Astrocyte (in vitro differentiated cells and primary cell): ENCODE measurements at regions not wholly inside any gene's neighbourhood (a gene's known extent, or its start where the extent isn't known, plus 50 kb on each side); places are given as distances from the start of the nearest gene placed in this dataset.

ENCODE experiments used
- DNase-seq: peaks from one replicate; pipeline ENCODE4 v3.0.0-alpha.2; 2010; ENCODE audit warnings: low read depth
- FAIRE-seq: peaks from 2 replicates; lab custom pipeline; 2011; peaks lifted over from hg19 to GRCh38; lab: Jason Lieb, UNC
- H2AFZ ChIP-seq: 2 replicates; pipeline ENCODE4 v1.6.0; 2012; ENCODE audit warnings: low read depth, low read length, inconsistent platforms
- H3K27ac ChIP-seq: 2 replicates; pipeline ENCODE4 v1.5.1; 2011; ENCODE audit warnings: low read depth, low read length, inconsistent platforms
- H3K27me3 ChIP-seq: 2 replicates; pipeline ENCODE4 v1.6.0; 2011; ENCODE audit warnings: low read length, inconsistent platforms; ENCODE audit not compliant: insufficient read depth
- H3K36me3 ChIP-seq: 2 replicates; pipeline ENCODE4 v1.5.1; 2011; ENCODE audit warnings: low read length, inconsistent platforms; ENCODE audit not compliant: insufficient read depth
- H3K4me1 ChIP-seq: 2 replicates; pipeline ENCODE4 v1.5.1; 2011; ENCODE audit warnings: low read length, inconsistent platforms; ENCODE audit not compliant: insufficient read depth
- H3K4me2 ChIP-seq: 2 replicates; pipeline ENCODE4 v1.6.0; 2012; ENCODE audit warnings: low read length, inconsistent platforms
- H3K4me3 ChIP-seq: 2 replicates; pipeline ENCODE4 v1.5.1; 2011; ENCODE audit warnings: low read depth, mild to moderate bottlenecking, low read length, inconsistent platforms; ENCODE audit not compliant: insufficient read depth
- H3K79me2 ChIP-seq: 2 replicates; pipeline ENCODE4 v1.6.0; 2012; ENCODE audit warnings: mild to moderate bottlenecking, low read length, inconsistent platforms; ENCODE audit not compliant: insufficient read depth
- H3K9ac ChIP-seq: 2 replicates; pipeline ENCODE4 v1.6.0; 2012; ENCODE audit warnings: mild to moderate bottlenecking, low read length, inconsistent platforms
- H3K9me3 ChIP-seq: 2 replicates; pipeline ENCODE4 v1.5.1; 2012; ENCODE audit warnings: low read depth, mild to moderate bottlenecking, low read length, inconsistent platforms; ENCODE audit not compliant: insufficient read depth
- H4K20me1 ChIP-seq: 2 replicates; pipeline ENCODE4 v1.6.0; 2012; ENCODE audit warnings: low read length, inconsistent platforms; ENCODE audit not compliant: insufficient read depth
- H3K27ac Mint-ChIP-seq: one replicate; pipeline ENCODE4 v1.8.0; 2021; ENCODE audit warnings: mild to moderate bottlenecking, mixed read lengths; ENCODE audit not compliant: unreplicated experiment
- H3K27me3 Mint-ChIP-seq: one replicate; pipeline ENCODE4 v1.8.0; 2021; ENCODE audit warnings: low read depth, mixed read lengths; ENCODE audit not compliant: unreplicated experiment
- H3K36me3 Mint-ChIP-seq: one replicate; pipeline ENCODE4 v1.8.0; 2021; ENCODE audit warnings: low read depth, mixed read lengths; ENCODE audit not compliant: unreplicated experiment
- H3K4me1 Mint-ChIP-seq: one replicate; pipeline ENCODE4 v1.8.0; 2021; ENCODE audit warnings: low read depth, mixed read lengths; ENCODE audit not compliant: unreplicated experiment
- H3K4me3 Mint-ChIP-seq: one replicate; pipeline ENCODE4 v1.8.0; 2021; ENCODE audit warnings: mild to moderate bottlenecking, moderate library complexity, mixed read lengths; ENCODE audit not compliant: unreplicated experiment
- H3K9me3 Mint-ChIP-seq: one replicate; pipeline ENCODE4 v1.8.0; 2021; ENCODE audit warnings: mild to moderate bottlenecking, mixed read lengths; ENCODE audit not compliant: unreplicated experiment
- CTCF ChIP-seq: IDR thresholded peaks from 2 replicates; pipeline ENCODE4 v1.5.1; 2011; ENCODE audit warnings: low read depth, mild to moderate bottlenecking, inconsistent platforms, low read length, moderate library complexity; ENCODE audit not compliant: insufficient read depth
- EZH2 ChIP-seq: IDR thresholded peaks from 2 replicates; pipeline ENCODE4 v1.6.1; 2012; ENCODE audit warnings: mild to moderate bottlenecking, low read length, inconsistent platforms; ENCODE audit not compliant: insufficient read depth

DNA sequence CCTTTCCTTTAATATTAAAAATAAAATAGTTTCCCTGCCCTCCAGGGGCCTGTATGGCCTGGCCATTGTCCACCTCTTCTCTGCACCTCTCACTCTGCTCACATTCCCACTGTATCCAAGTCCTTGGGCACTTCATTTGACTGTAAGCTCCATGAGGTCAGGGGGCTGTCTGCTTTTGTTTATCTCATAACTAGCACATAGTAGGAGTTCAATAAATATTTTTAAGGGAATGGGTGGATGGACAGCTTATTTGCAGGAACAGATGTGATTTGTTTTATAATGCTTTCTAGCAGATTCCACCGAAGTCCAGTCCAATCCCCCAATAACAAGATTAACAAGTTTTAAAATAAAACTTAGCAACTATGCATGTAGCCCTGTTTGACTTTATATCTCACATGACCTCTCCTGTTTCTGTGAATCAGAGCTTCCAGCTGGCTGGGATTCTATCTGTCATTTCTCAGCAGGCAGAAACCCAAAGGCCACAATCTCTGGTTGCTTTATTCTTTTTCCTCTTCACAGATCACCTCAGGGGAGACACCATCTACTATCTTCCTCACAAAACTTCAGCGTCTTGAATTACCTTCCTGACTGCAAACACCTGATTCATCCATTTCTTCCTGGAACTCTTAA lies 123.0 kb upstream of the NR2F2 start:
- peaks cover 11% of the 10 kb centered on the region for H3K27me3 Mint-ChIP-seq
- Histone ChIP-seq H3K27ac (no peak overlapping the region), H3K79me2 (no peaks in the 10 kb centered on the region), H3K4me2 (no peak overlapping the region), H2AFZ (no peak overlapping the region), H3K4me1 (no peaks in the 10 kb centered on the region), H3K4me3 (no peak overlapping the region), H3K27me3 (no peaks in the 10 kb centered on the region), H3K36me3 (no peaks in the 10 kb centered on the region), H3K9me3 (no peaks in the 10 kb centered on the region), H3K9ac (no peak overlapping the region), H4K20me1 (no peaks in the 10 kb centered on the region)
- FAIRE-seq = no peak
- no peaks in the 10 kb centered on the region for H3K4me1 Mint-ChIP-seq
- peak; percentile 2 for DNase-seq
- no peak overlapping the region for H3K4me3 Mint-ChIP-seq
- peaks cover 16% of the 10 kb centered on the region for H3K9me3 Mint-ChIP-seq
- no peak overlapping the region for H3K27ac Mint-ChIP-seq
- TF ChIP-seq EZH2 = no peak
- TF ChIP-seq CTCF = no peak
- H3K36me3 Mint-ChIP-seq = no peaks in the 10 kb centered on the region

GRCh38 chr15:96209285-96209735 lies 121.2 kb upstream of the NR2F2 start:
- Histone ChIP-seq H4K20me1 (no peaks in the 10 kb centered on the region), H3K9me3 (no peaks in the 10 kb centered on the region), H3K4me2 (no peak overlapping the region), H3K4me3 (no peak overlapping the region), H3K27ac (no peak overlapping the region), H3K4me1 (no peaks in the 10 kb centered on the region), H3K36me3 (no peaks in the 10 kb centered on the region), H3K27me3 (no peaks in the 10 kb centered on the region), H3K79me2 (no peaks in the 10 kb centered on the region), H3K9ac (no peak overlapping the region), H2AFZ (no peak overlapping the region)
- Mint-ChIP-seq H3K27me3 (peaks cover 13% of the 10 kb centered on the region), H3K36me3 (no peaks in the 10 kb centered on the region), H3K4me1 (no peaks in the 10 kb centered on the region), H3K4me3 (no peak overlapping the region), H3K27ac (no peak overlapping the region), H3K9me3 (peaks cover 15% of the 10 kb centered on the region)
- no peak for FAIRE-seq
- DNase-seq = no peak
- TF ChIP-seq CTCF (no peak), EZH2 (no peak)

GRCh38 chr15:96213045-96213444 lies 117.5 kb upstream of the NR2F2 start:
- Mint-ChIP-seq H3K4me3 (no peak overlapping the region), H3K27ac (no peak overlapping the region), H3K27me3 (peaks cover 23% of the 10 kb centered on the region), H3K36me3 (no peaks in the 10 kb centered on the region), H3K4me1 (no peaks in the 10 kb centered on the region), H3K9me3 (peaks cover 3% of the 10 kb centered on the region)
- H3K4me1 ChIP-seq = no peaks in the 10 kb centered on the region
- H3K4me2 ChIP-seq = no peak overlapping the region
- no peak overlapping the region for H3K9ac ChIP-seq
- H2AFZ ChIP-seq = no peak overlapping the region
- no peaks in the 10 kb centered on the region for H4K20me1 ChIP-seq
- H3K9me3 ChIP-seq = no peaks in the 10 kb centered on the region
- H3K4me3 ChIP-seq = no peak overlapping the region
- H3K79me2 ChIP-seq = no peaks in the 10 kb centered on the region
- TF ChIP-seq CTCF (no peak), EZH2 (no peak)
- no peaks in the 10 kb centered on the region for H3K36me3 ChIP-seq
- DNase-seq (no peak), FAIRE-seq (no peak)
- no peaks in the 10 kb centered on the region for H3K27me3 ChIP-seq
- H3K27ac ChIP-seq = no peak overlapping the region
